ENCODE measurements at regions not wholly inside any gene's neighbourhood (a gene's known extent, or its start where the extent isn't known, plus 50 kb on each side); places are given as distances from the start of the nearest gene placed in this dataset.
A peak's percentile ranks its signal among the peaks of the same experiment; 100 is the strongest.

DNA sequence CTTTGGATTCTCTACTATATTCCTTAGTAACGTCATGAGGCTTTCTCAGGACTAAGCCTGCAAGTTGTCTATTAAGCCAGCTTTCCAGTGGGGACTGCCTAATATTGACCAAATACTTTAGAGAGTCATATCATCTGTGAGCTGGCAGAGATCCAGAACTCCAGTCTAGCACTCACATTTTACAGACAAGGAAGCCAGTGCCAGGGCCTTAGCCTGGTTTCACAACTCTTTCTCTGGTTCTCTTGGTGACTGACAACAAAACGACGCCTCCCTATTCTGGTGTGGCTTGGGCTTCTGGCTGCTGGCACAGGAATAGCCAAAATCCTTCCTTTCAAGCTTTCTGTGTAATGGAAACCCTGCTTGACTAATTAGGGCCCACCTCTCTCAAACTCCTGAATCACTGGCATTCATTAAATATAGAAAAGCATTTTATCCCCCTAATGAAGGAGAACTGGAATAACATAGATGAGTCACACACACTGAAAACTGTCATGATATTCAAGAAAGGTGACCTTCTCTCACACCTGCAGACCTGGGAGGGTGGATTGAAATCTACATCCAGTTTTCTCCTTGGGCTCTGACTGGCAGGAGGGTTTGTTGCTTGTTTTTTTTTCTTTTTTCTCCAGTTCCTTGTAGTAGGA is 75.2 kb upstream of the UBL3 start:
- no peak for DNase-seq (ENCODE audit: low spot score)

DNA sequence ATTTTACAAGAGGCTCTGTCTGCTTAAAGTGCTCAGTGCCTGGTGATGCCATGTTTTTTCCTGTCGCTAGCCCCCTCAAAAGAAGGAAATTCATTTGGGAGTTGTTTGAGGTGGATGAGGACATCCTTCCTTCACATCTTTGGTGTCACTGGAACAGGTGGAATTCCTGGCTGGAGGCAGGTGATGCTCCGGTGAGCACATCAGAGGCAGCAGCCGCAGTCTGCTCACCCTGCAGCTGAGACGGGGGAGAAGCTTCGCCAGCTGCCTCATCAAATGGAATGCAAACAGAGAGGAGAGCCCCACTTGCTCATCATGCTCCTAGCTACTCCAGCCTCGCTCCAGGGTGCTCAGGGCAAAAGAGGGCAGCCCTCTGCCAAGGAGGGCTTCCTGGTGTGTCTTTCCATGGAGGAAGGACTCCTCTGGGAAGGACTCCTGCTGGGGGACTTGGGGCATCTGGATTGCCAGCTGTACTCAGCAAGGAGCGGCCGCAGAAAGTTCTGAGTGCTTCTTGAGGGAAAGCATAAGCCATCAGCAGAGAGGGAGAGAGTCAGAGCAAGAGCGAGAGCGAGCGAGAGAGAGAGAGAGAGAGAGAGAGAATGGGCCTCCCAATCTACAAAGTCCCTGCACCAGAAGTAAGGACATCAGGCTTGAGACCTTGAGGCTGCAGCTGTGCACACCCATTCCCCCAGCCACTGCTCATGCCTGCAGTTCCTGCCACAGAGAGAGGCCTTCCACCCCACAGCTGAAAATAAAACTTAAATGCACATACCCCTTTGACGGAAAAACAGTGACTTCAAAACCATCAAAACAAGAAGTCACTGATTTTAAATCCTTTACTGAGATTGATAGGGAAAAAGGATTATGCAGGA is 74.3 kb upstream of the UBL3 start:
- no peak for DNase-seq (ENCODE audit: low spot score)

DNA sequence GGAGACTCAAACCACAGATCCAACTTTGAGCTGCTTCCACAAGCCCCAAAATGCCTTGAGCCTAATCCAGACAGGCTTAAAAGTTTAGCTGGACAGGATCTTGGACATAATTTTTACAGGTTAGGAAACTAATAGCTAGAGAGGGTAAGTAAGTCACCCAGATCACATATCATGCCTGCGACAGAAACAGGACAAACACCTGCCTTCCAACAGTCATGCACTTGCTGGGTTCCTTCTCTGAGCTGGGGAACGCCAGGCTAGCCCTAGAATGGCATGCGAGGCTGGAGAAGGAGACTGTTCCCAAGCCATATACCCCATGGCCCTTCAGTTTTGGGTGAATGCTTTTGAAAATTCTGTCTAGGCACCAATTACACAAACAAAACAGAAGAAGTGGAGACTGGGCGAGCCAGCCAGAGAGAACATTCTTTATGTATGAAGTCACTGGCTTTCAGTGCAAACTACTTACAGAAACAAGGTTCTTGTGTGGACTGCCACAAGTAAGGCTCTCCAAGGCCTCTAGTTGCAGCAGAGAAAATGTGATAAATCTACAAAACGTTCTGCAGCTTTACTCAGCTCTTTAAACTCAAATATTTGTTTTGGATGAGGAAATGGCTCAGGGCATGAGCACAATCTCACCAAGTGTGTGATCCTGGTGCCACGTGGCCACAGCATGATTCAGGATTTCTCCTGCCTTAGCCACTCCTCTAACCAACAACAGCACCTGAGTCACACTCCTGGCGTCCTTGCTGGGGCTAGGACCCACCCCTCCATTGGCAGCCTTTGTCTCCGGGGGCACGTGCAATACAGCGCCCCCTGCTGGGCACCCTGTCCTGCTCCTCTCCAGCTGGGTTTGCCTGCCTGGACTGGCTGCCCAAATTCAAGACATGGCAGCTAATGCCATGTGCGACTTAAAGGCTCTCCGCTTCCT is 73.4 kb upstream of the UBL3 start:
- peak; percentile 51 for DNase-seq (ENCODE audit: low spot score)

DNA sequence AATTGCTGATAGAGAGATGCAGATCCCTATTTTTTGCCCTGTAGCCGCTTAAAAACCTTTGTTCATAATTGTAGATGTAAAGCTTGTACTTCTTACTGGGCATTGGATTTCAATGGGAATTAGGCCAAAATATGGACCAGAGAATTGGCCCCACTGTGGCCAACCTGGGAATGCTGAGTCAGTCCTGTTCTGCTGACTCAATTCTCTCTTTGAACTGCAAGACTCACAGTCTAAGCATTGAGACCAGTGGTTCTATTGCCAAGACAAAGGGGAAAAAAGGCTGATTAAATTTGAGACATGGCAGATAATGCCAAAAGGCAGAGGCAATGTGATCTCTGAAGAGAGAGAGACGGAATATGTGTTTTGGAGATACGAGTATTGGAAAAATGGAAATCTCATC is 72.5 kb upstream of the UBL3 start:
- DNase-seq (ENCODE audit: low spot score), result no peak

DNA sequence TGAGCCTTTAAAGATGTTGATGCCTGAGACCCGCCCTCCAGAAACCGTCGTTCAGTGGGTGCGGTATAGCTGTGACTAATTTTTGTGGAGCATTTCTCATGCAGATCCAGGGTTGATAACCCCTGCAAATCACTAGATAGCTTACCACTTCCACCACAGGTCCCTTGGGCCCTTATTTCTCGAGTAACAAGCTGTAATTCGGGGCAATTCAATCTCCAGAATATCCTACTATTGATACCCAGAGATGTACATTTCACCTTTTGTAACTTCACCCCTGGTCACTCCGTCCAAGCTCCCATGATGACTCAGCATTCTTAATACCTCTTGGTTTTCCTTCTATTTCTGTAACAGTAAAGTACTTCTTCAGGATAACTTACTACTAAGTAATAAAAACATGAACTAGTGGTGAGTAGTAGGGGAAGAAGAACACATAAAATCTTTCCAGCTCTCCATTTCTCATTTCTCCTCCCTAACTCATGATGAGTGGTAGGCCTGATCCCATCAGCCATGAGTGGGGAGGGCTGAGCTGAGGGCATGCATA is 71.9 kb upstream of the UBL3 start:
- DNase-seq (ENCODE audit: low spot score), result no peak

DNA sequence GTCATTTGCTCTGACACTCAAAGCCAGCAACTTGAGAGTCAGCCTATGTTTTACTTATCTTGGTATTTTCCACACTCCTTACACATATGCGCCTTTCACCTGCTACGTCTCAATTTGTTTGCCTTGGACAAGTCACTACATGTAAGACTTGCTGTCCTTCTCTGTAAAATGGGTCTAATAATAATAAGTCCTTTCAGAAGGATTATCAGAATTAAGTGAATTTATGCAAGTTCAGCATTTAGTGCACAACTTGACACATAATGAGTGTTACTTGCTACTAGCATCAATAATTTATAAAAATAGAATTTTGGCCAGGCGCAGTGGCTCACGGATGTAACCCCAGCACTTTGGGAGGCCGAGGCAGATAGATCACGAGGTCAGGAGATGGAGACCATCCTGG is 71.1 kb upstream of the UBL3 start:
- DNase-seq (ENCODE audit: low spot score), result no peak

DNA sequence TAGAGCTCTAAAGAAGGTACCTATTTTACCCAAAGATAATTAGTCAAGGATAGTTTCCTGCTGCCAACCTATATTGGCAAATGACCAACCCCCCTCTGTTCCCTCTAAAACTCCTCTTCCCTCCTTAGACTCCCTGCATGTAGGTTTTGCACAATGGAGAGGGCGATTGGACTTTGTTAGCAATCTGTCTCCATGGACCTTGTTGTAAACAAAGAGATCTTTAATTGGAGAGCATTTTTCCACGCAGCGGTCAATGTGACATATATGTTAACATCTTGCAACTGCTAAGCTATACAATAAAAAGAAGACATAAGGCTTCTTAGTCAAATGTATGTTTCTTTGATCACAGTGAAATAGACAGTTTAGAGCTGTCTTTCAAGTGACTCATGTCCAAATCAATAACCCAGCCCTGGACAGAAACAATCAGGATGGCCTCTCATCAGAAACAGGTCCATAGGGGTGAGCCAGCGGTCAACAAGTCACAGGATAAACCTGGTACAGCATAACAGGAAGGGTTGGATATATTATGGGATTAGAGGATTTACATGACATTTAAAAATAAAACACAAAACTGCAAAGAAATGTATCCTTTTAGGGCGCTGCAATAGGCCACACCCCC is 69.7 kb upstream of the UBL3 start:
- DNase-seq (ENCODE audit: low spot score), result no peak

DNA sequence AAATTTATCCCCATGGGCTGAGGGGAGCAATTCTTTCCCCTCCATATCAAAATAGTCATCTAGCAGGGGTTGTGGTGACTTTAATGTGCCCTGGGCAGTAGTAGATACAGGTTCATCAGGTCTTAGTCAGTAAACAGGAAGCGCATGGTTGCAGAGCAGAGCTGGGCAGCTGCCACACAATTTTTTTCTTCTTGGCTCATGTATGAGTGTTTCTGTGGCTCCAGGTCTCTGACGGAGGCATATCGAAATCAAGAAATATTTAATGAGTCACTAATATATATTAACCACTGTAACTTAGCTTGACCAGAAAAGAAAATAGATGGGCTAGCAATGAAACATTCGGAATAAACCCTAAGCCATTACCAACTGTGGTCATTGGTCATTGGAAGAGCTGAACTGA is 68.4 kb upstream of the UBL3 start:
- DNase-seq (ENCODE audit: low spot score), result no peak

DNA sequence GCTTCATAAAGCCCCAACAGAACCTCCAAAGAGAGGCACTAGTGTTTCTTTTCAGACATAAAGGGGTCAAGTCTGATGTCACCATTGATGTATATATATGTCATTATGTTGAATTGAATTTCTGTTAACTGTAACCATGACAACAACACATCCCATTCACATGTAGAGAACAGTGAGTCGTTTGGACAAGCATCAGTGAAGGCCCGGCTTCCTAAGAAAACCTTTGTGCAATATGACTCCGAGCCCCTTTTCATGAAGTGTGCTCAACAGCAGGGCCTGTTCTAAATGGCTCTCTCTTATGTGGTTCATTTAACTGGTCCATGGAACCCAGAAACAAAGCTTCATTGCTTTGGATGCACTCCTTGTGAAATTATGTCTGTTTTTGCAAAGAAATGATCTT is 67.2 kb upstream of the UBL3 start:
- DNase-seq (ENCODE audit: low spot score), result no peak

DNA sequence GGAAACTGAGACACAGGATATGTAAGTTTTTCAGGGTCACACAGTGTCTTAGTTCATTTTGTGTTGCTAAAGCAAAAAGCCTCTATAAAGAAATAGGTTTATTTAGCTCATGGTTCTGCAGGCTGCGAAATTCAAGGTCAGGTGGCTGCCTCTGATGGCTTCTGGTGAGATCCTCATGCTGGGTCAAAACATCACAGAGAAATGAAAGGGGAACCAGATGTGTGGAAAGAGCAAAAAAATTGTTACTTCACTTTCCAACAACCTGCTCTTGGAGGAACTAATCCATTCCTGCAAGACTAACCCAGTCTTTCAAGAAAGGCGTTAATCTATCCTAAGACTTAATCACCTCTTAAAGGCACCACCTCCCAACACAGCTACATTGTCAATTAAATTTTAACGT is 64.2 kb upstream of the UBL3 start:
- DNase-seq (ENCODE audit: low spot score), result no peak

DNA sequence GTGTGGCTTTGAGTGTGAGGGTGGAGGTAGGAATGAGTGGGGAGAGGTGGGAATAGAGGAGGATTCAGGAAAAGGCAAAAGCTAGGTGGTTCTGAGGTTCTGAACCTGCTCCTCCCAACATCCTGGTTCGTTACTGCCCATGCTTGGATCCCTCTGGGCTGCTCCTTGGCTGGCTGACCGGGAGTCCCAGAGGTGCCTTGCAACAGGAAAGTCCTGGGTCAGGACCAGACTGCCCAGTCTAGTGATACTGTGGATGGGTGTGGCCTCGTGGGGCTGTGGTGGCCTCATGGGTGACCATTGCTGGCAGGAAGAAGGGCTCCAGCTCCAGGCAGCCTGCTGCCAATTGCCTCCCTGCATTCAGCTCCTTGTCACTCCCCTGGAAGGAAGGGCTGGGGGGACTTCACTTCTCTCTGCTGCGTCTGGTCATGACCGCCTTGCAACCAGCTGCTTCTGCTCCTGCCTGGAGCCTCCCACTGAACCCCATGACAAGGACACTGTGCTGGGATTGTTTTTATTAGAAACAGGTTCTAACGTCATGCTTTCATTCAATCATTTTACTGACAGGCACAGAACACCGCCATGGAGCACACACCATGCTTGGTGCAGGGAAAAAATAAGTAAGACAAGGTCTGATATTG is 61.5 kb upstream of the UBL3 start:
- DNase-seq (ENCODE audit: low spot score), result no peak

DNA sequence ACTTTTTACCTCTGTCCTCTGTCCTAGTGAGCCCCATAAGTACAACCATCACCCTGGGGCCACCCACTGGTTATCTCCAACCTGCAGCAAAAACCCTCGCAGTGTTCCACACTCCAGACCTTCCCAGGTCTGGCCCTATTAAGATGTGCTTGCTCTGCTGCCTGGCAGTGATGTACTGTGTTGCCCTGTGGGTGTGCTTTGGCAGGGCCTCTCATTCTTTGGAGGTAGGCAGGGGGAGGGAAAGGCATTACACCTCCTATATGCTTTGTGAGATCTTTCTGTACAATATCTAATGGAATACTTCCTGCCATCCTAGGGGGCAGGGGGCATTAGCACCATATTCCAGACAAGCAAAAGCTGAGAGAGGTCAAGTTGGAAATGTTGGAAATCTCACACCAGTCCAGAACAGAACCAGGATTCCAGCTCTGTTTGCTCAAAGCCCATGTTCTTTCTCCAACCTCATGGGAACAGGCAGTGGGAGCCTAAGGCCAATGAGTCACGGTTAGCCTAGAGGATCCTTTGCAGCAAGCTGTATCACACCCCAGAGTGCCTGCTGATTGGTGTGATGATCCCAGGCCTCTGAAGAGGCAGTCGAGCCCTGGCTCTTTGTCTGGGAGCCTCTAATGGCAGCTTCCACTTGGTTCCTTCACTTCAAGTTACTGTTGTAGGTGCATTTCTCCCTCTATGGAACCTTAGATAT is 59.7 kb upstream of the UBL3 start:
- no peak for DNase-seq (ENCODE audit: low spot score)

DNA sequence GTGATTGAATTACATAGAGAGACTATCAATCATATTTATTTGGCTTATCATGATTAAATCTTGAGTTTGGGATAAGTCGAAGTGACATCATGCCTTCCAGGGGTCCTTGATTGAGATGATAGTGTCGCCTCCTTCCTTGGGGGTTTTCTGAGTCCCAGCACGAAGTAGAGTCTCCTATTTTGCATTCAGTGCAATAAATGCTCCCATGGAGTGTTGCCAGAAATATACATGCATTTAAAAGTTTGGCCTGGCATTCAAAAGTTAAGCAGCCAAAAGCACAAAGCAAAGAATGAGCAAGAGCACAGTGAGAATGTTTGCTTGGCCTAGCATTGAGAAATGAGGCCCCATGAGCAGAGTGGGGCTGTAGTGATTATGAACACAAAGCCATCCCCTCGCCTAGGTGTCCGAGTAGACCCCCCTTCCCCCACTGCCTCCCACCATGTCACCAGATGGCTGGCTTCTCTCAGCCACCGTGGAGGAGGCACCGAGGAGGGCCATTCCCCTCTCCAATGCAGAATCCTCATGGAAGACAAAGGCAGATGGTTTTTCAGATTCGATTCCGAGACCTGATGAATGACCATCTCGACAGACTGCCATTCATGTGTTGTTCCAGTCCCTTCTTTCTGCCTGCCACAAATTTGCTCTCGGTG is 58.8 kb upstream of the UBL3 start:
- DNase-seq (ENCODE audit: low spot score), result no peak

DNA sequence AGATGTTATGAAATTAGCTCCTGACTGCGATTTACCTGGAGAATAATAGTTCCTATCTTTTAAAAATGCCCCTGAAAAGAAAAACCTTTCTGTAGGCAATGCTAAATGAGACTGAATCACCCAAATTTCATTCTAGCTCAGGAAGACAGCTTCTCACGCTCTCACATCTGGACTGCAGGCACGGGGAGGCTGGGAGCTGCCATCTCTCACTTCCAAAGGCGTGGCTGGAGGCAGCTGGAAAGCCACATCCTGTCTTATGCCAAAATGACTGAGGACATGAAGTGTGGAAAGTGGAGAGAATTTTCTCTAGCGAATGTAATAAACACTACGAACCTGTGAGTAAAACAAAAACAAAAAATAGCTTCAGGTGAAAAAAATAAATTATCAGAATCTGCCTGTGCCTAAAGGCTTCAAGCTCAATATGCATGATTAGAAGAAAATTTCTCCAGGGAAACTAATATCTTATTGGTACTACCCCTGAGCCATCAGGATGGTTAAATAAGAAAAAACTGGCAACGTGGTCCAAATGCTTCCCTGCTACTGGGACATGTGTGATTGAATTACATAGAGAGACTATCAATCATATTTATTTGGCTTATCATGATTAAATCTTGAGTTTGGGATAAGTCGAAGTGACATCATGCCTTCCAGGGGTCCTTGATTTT is 58.1 kb upstream of the UBL3 start:
- no peak for DNase-seq (ENCODE audit: low spot score)

DNA sequence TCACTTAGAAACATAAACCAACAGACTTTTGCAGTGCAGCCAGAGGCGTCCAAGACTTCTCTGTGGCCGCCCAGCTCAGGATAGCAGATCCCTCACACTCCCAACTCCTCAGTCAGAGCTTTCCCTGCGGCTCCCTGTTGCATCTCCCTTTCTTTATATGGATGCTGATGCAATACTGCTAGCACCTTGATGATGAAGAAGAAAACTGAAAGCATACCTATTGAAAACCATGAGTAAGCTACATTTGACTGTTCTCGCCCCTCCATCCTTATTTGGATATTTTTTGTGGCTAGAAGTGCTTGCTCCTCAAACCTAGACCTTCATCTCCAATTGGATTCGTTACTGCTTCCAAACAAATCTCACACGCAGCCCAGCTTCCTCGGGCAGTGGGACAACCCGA is 57.3 kb upstream of the UBL3 start:
- DNase-seq (ENCODE audit: low spot score), result no peak

DNA sequence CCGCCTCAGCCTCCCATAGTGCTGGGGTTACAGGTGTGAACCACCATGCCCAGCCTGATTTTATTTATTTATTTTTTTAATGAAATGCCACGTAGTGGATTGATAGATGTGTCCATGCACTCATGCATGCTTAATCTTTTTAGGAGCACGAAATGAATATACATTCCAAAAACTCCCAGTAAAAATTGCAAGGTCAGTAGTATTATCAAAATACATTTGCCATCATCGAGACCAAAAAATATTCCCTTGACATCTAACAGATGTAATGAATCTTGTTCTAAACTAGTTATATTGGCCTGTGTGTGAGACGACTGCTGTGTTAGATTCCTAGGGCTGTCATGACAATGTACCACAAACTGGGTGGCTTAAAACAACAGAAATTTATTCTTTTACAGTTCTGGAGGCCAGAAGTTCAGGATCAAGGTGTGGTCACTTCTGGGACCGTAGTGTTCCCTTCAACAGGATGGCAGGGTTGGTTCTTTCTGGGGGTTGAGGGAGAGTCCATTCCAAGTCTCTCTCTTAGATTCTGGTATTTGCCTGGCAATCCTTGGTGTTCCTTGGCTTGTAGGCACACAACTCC is 56.1 kb upstream of the UBL3 start:
- no peak for DNase-seq (ENCODE audit: low spot score)

DNA sequence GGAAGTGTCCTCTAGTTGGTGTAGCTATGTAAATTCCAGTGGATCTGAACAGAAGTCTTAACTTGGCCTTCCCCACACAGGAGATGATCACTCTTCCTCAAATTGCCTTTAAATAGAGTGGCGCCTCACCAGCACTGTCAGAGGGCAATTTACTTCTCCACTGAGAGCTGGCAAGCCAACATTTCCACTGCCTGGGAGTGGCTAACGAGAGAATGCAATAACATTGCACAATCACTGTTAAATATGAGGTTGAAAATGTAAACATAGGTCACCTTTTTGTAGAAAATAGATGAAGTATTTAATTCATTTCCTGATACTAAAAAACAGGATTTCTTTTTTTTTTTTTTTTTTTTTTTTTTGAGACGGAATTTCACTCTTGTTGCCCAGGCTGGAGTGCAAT is 55.4 kb upstream of the UBL3 start:
- DNase-seq (ENCODE audit: low spot score), result no peak

DNA sequence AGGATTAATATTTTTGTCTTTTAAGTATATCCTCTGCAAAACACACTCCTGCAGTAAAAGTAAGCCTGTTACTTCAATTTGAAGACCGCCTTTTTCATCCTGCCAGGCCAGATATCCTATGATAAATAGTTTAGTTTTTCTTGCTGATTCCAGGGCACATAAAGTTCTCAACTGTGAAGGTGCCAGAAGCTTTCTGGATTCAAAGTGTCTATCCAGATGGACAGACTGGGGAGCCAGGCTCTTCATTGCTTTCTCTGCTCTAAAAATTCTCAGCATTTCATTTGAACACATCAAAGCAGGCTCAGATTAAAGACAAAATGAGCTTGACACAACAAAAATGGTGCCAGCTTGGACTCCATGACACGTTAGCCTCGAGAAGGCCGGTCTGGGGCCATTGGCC is 53.6 kb upstream of the UBL3 start:
- no peak for DNase-seq (ENCODE audit: low spot score)

DNA sequence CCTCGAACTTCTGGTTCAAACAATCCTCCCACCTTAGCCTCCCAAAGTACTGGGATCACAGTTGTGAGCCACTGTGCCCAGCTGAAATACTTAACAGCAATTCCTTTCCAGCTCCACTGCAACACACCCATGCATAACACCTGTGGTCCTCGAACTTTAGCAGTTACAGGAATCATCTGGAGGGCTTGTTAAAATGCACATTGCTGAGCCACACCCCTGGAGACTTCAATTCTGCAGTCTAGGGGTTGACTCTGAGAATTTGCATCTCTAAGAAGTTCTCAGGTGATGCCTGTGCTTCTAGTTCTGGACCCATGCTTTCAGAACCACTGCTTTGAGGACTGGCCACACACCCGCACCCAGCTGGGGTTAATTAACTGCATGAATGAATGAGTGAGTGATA is 53.1 kb upstream of the UBL3 start:
- no peak for DNase-seq (ENCODE audit: low spot score)
